ENCODE measurements at regions not wholly inside any gene's neighbourhood (a gene's known extent, or its start where the extent isn't known, plus 50 kb on each side); places are given as distances from the start of the nearest gene placed in this dataset.

GRCh38 chr12:92206011-92206410, 60.4 kb upstream of the BTG1 start:
- in situ Hi-C loops (cut with HindIII; ENCODE audit: low pct_unique_long_range_greater_than_20kb, low sequenced_read_pairs), result no loop called here
- BruUV-seq (replicated peaks), result no TSS peak
- TF ChIP-seq POLR2AphosphoS5 (IDR thresholded peaks at IDR 0.05; ENCODE audit: low read depth, low read length), result no peak
- no peak for TF ChIP-seq TCF7L2 (IDR thresholded peaks at IDR 0.05; ENCODE audit: low read depth, low read length)
- TF ChIP-seq, protein P1, sequence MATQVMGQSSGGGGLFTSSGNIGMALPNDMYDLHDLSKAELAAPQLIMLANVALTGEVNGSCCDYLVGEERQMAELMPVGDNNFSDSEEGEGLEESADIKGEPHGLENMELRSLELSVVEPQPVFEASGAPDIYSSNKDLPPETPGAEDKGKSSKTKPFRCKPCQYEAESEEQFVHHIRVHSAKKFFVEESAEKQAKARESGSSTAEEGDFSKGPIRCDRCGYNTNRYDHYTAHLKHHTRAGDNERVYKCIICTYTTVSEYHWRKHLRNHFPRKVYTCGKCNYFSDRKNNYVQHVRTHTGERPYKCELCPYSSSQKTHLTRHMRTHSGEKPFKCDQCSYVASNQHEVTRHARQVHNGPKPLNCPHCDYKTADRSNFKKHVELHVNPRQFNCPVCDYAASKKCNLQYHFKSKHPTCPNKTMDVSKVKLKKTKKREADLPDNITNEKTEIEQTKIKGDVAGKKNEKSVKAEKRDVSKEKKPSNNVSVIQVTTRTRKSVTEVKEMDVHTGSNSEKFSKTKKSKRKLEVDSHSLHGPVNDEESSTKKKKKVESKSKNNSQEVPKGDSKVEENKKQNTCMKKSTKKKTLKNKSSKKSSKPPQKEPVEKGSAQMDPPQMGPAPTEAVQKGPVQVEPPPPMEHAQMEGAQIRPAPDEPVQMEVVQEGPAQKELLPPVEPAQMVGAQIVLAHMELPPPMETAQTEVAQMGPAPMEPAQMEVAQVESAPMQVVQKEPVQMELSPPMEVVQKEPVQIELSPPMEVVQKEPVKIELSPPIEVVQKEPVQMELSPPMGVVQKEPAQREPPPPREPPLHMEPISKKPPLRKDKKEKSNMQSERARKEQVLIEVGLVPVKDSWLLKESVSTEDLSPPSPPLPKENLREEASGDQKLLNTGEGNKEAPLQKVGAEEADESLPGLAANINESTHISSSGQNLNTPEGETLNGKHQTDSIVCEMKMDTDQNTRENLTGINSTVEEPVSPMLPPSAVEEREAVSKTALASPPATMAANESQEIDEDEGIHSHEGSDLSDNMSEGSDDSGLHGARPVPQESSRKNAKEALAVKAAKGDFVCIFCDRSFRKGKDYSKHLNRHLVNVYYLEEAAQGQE (IDR thresholded peaks at IDR 0.05; ENCODE audit: insufficient read depth in 1 of 2, low read depth in 2 of 2, low read length in 1 of 2), result no peak
- no peak for TF ChIP-seq SIN3A (IDR thresholded peaks at IDR 0.05; ENCODE audit: borderline replicate concordance, insufficient read depth, low read depth, low read length)
- TF ChIP-seq CTCF (IDR thresholded peaks at IDR 0.05), result no peak
- CTCF ChIA-PET, result no interaction called here
- Histone ChIP-seq H3K27ac (ENCODE audit: low read length) (no peak overlapping the region), H3K4me1 (ENCODE audit: control insufficient read depth, insufficient read depth, low read length) (no peaks in the 10 kb centered on the region), H3K9me3 (ENCODE audit: control insufficient read depth, insufficient read depth, low read depth, low read length) (no peaks in the 10 kb centered on the region), H3K4me3 (ENCODE audit: low read depth in 2 of 2, low read length in 2 of 2) (no peak overlapping the region), H3K36me3 (ENCODE audit: control insufficient read depth, insufficient read depth, low read length) (no peaks in the 10 kb centered on the region), H3K27me3 (ENCODE audit: control insufficient read depth, insufficient read depth, low read length) (0 out of 2 replicates have a peak, but pooled peaks cover 2% of the 10 kb centered on the region)
- POLR2A ChIA-PET, result no interaction called here
- DNase-seq (ENCODE audit: low read depth, low spot score), result no peak
- intact Hi-C loops (cut with micrococcal nuclease; ENCODE audit: unreplicated experiment), result no loop called here
- no peak for ATAC-seq

GRCh38 chr12:92199819-92200576, 54.4 kb upstream of the BTG1 start:
- TF ChIP-seq SIN3A (IDR thresholded peaks at IDR 0.05; ENCODE audit: borderline replicate concordance, insufficient read depth, low read depth, low read length) (no peak), TCF7L2 (IDR thresholded peaks at IDR 0.05; ENCODE audit: low read depth, low read length) (no peak), POLR2AphosphoS5 (IDR thresholded peaks at IDR 0.05; ENCODE audit: low read depth, low read length) (no peak), CTCF (IDR thresholded peaks at IDR 0.05) (no peak)
- TF ChIP-seq, protein P1 (IDR thresholded peaks at IDR 0.05; ENCODE audit: insufficient read depth in 1 of 2, low read depth in 2 of 2, low read length in 1 of 2), result no peak
- BruUV-seq (replicated peaks), result no TSS peak
- Histone ChIP-seq H3K4me1 (ENCODE audit: control insufficient read depth, insufficient read depth, low read length) (no peaks in the 10 kb centered on the region), H3K4me3 (ENCODE audit: low read depth in 2 of 2, low read length in 2 of 2) (no peak overlapping the region), H3K36me3 (ENCODE audit: control insufficient read depth, insufficient read depth, low read length) (no peaks in the 10 kb centered on the region), H3K27me3 (ENCODE audit: control insufficient read depth, insufficient read depth, low read length) (0 out of 2 replicates have a peak, but pooled peaks cover 2% of the 10 kb centered on the region), H3K27ac (ENCODE audit: low read length) (no peak overlapping the region), H3K9me3 (ENCODE audit: control insufficient read depth, insufficient read depth, low read depth, low read length) (no peaks in the 10 kb centered on the region)
- in situ Hi-C loops (cut with HindIII; ENCODE audit: low pct_unique_long_range_greater_than_20kb, low sequenced_read_pairs), result no loop called here
- DNase-seq (ENCODE audit: low read depth, low spot score) (no peak), ATAC-seq (no peak)
- CTCF ChIA-PET, result no interaction called here
- intact Hi-C loops (cut with micrococcal nuclease; ENCODE audit: unreplicated experiment), result no loop called here
- POLR2A ChIA-PET, result no interaction called here
